HEK293T (cell line): ENCODE measurements at regions not wholly inside any gene's neighbourhood (a gene's known extent, or its start where the extent isn't known, plus 50 kb on each side); places are given as distances from the start of the nearest gene placed in this dataset.

Source experiments
- BHLHE40 ChIP-seq: fragments of 450-650 bp; IDR thresholded peaks from 2 replicates; pipeline ENCODE4 v1.6.1; 2016; ENCODE audit warnings: mild to moderate bottlenecking, moderate library complexity, borderline replicate concordance
- FOXK2 ChIP-seq: fragments of 450-650 bp; IDR thresholded peaks from 2 replicates; pipeline ENCODE4 v1.6.1; 2016; ENCODE audit warnings: mild to moderate bottlenecking
- NFRKB ChIP-seq: fragments of 450-650 bp; IDR thresholded peaks from 2 replicates; pipeline ENCODE4 v1.6.1; 2016; ENCODE audit warnings: mild to moderate bottlenecking, moderate library complexity
- SP1 ChIP-seq: fragments of 450-650 bp; IDR thresholded peaks from 2 replicates; pipeline ENCODE4 v1.6.1; 2017

GRCh38 chr2:103464831-103465230 is 703.0 kb downstream of the TMEM182 start:
- TF ChIP-seq FOXK2 (no peak), BHLHE40 (no peak), SP1 (no peak), NFRKB (no peak)
